Parathyroid adenoma (tissue), 2 donors: ENCODE measurements at regions not wholly inside any gene's neighbourhood (a gene's known extent, or its start where the extent isn't known, plus 50 kb on each side); places are given as distances from the start of the nearest gene placed in this dataset.

ENCODE experiments used
- H2AFZ ChIP-seq: fragments of 300-600 bp; sonication (generic); one replicate; pipeline ENCODE4 v1.7.0; 2017; ENCODE audit warnings: antibody characterized with exemption, mild to moderate bottlenecking
- H3K27ac ChIP-seq: fragments of 300-600 bp; sonication (generic); one replicate; pipeline ENCODE4 v1.7.0; 2017
- H3K27me3 ChIP-seq: fragments of 300-600 bp; sonication (generic); one replicate; pipeline ENCODE4 v1.7.0; 2017; ENCODE audit warnings: low read length; ENCODE audit not compliant: control insufficient read depth, insufficient read depth
- H3K36me3 ChIP-seq: fragments of 300-600 bp; sonication (generic); one replicate; pipeline ENCODE4 v1.7.0; 2017; ENCODE audit warnings: low read length; ENCODE audit not compliant: control insufficient read depth, insufficient read depth
- H3K4me1 ChIP-seq: fragments of 300-600 bp; sonication (generic); one replicate; pipeline ENCODE4 v1.7.0; 2017; ENCODE audit warnings: control low read depth
- H3K4me2 ChIP-seq: fragments of 300-600 bp; sonication (generic); one replicate; pipeline ENCODE4 v1.7.0; 2017; ENCODE audit warnings: low read length
- H3K4me3 ChIP-seq: fragments of 300-600 bp; sonication (generic); one replicate; pipeline ENCODE4 v1.7.0; 2017; ENCODE audit warnings: low read depth, low read length
- H3K79me2 ChIP-seq: fragments of 300-600 bp; sonication (generic); one replicate; pipeline ENCODE4 v1.7.0; 2017; ENCODE audit warnings: control low read depth
- H3K9ac ChIP-seq: fragments of 300-600 bp; sonication (generic); one replicate; pipeline ENCODE4 v1.7.0; 2017; ENCODE audit warnings: mild to moderate bottlenecking
- H3K9me3 ChIP-seq: fragments of 300-600 bp; sonication (generic); one replicate; pipeline ENCODE4 v1.7.0; 2017; ENCODE audit warnings: low read length; ENCODE audit not compliant: control insufficient read depth
- CTCF ChIP-seq: fragments of 300-600 bp; sonication (generic); IDR thresholded peaks from one replicate; pipeline ENCODE4 v1.7.0; 2017; ENCODE audit warnings: antibody characterized with exemption, mild to moderate bottlenecking
- donor health status: primary hyperparathyroidism.

DNA sequence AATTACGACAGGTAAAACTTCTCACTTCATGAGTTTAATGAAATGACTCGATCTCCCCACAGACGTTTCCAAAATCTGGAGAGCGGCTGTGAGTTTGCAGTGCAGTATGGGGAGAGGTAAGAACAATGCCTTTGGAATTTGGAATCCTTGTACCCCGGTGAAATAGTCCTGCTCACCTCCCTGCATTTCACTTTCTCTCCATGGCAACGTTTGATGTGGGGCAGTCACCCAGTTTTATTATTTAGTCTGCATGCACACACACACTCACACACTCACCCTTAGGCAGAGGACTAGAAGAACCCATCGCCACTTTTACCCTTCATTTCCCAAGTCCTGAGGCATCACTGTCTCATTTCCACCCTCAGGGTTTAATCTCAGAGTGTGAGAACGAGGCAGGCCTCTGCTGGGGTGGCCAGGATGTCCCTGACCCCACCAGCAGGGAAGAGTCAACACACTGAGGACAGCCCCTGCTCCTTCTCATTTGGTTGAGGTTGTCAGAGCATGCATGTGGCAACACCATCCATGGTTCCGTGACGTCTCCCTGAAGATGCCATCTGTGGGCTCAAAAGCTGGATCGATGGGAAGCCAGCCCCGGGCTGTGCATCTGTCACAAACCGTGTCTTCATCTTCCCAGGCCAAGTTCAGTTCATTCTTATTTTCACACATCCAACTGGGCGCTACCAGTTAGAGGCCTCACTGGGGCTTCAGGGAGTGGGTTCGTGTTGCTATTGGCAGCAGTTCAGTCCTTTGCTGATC, 119.8 kb upstream of the TRIM2 start:
- Histone ChIP-seq H3K27ac (no peak overlapping the region), H3K9ac (no peak overlapping the region), H3K36me3 (no peaks in the 10 kb centered on the region), H3K79me2 (no peaks in the 10 kb centered on the region), H3K4me3 (no peak overlapping the region), H3K4me1 (peaks cover 3% of the 10 kb centered on the region), H2AFZ (no peak overlapping the region), H3K4me2 (no peak overlapping the region), H3K27me3 (no peaks in the 10 kb centered on the region), H3K9me3 (no peaks in the 10 kb centered on the region)
- no peak for TF ChIP-seq CTCF

GRCh38 chr4:153084980-153085630, 119.1 kb upstream of the TRIM2 start:
- no peaks in the 10 kb centered on the region for H3K9me3 ChIP-seq
- H3K36me3 ChIP-seq = no peaks in the 10 kb centered on the region
- H3K4me2 ChIP-seq = peak overlapping the region; percentile 18
- H3K27me3 ChIP-seq = no peaks in the 10 kb centered on the region
- no peaks in the 10 kb centered on the region for H3K79me2 ChIP-seq
- H2AFZ ChIP-seq = peak overlapping the region; percentile 50
- H3K4me1 ChIP-seq = peaks cover 3% of the 10 kb centered on the region
- no peak overlapping the region for H3K9ac ChIP-seq
- H3K4me3 ChIP-seq = no peak overlapping the region
- no peak overlapping the region for H3K27ac ChIP-seq
- peak; percentile 86 for TF ChIP-seq CTCF

GRCh38 chr4:153087671-153088194, 116.5 kb upstream of the TRIM2 start:
- Histone ChIP-seq H3K4me3 (no peak overlapping the region), H2AFZ (no peak overlapping the region), H3K9ac (no peak overlapping the region), H3K36me3 (no peaks in the 10 kb centered on the region), H3K27me3 (no peaks in the 10 kb centered on the region), H3K27ac (no peak overlapping the region), H3K4me2 (no peak overlapping the region), H3K9me3 (no peaks in the 10 kb centered on the region), H3K79me2 (no peaks in the 10 kb centered on the region), H3K4me1 (peaks cover 3% of the 10 kb centered on the region)
- TF ChIP-seq CTCF = no peak

GRCh38 chr4:153089742-153090141, 114.5 kb upstream of the TRIM2 start:
- Histone ChIP-seq H3K4me2 (no peak overlapping the region), H3K27me3 (no peaks in the 10 kb centered on the region), H3K9me3 (no peaks in the 10 kb centered on the region), H2AFZ (no peak overlapping the region), H3K79me2 (no peaks in the 10 kb centered on the region), H3K36me3 (no peaks in the 10 kb centered on the region), H3K4me3 (no peak overlapping the region), H3K4me1 (peaks cover 2% of the 10 kb centered on the region), H3K9ac (no peak overlapping the region), H3K27ac (no peak overlapping the region)
- no peak for TF ChIP-seq CTCF
